ENCODE measurements at regions not wholly inside any gene's neighbourhood (a gene's known extent, or its start where the extent isn't known, plus 50 kb on each side); places are given as distances from the start of the nearest gene placed in this dataset.

DNA sequence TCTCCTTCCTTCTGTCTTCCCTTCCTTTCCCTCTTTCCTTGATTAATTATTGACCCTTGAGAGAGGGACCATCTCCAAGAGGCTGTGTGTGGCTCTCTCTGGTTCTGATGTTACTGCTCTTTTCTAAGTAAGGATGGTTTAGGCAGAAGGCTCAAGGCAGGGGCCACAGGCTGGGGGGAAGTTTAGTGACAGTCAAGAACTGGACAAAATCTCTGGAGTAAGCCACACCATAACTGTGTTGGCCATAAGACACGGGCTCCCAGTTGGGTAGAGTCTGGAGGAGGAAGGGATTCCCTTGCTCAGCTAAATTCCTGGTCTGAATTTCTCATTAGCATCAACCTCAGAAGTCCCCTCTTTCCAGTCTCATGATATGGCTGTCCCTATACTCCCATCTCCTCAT, 74.7 kb downstream of the BUD13 start:
- TF ChIP-seq CTCF (conservative IDR thresholded peaks at IDR 0.05 in 1 of 2, IDR thresholded peaks at IDR 0.05 in 1 of 2; ENCODE audit: extremely low read depth in 1 of 2, insufficient read depth in 1 of 2, low read depth in 1 of 2, low read length in 2 of 2) (no peak), EZH2 (IDR thresholded peaks at IDR 0.05; ENCODE audit: borderline replicate concordance, low read length) (no peak)

Data from mammary epithelial cell (primary cell).